OCI-LY1 (cell line): ENCODE measurements at regions not wholly inside any gene's neighbourhood (a gene's known extent, or its start where the extent isn't known, plus 50 kb on each side); places are given as distances from the start of the nearest gene placed in this dataset.

ENCODE experiments used
- H2AFZ ChIP-seq: fragments of 200-600 bp; sonication (generic), shearing (Covaris generic); 2 replicates; pipeline ENCODE4 v1.6.0; 2014; ENCODE audit warnings: antibody characterized with exemption, mild to moderate bottlenecking, low read length
- H3F3A ChIP-seq: fragments of 200-600 bp; sonication (generic), shearing (Covaris generic); 2 replicates; pipeline ENCODE4 v1.6.0; 2014; ENCODE audit warnings: mild to moderate bottlenecking, antibody characterized with exemption, low read length, moderate library complexity; ENCODE audit not compliant: insufficient read depth
- H3K27ac ChIP-seq: fragments of 200-600 bp; sonication (generic); 2 replicates; pipeline ENCODE4 v1.5.1; 2014; ENCODE audit warnings: low read length, mixed run types, mild to moderate bottlenecking, low read depth; ENCODE audit not compliant: poor library complexity, severe bottlenecking
- H3K27me3 ChIP-seq: fragments of 200-600 bp; sonication (generic); 2 replicates; pipeline ENCODE4 v1.6.0; 2014; ENCODE audit warnings: antibody characterized with exemption, mild to moderate bottlenecking, low read length, moderate library complexity; ENCODE audit not compliant: insufficient read depth
- H3K36me3 ChIP-seq: fragments of 200-600 bp; sonication (generic); 2 replicates; pipeline ENCODE4 v1.6.1; 2014; ENCODE audit warnings: mild to moderate bottlenecking, antibody characterized with exemption, low read length, moderate library complexity, mixed read lengths; ENCODE audit not compliant: insufficient read depth
- H3K4me1 ChIP-seq: fragments of 200-600 bp; sonication (generic); 2 replicates; pipeline ENCODE4 v1.5.1; 2014; ENCODE audit warnings: mild to moderate bottlenecking, low read length, moderate library complexity; ENCODE audit not compliant: insufficient read depth, severe bottlenecking
- H3K4me2 ChIP-seq: fragments of 200-600 bp; sonication (generic), shearing (Covaris generic); 2 replicates; pipeline ENCODE4 v1.6.1; 2014; ENCODE audit warnings: low read length
- H3K4me3 ChIP-seq: fragments of 200-600 bp; sonication (generic); 2 replicates; pipeline ENCODE4 v1.5.1; 2014; ENCODE audit warnings: low read length, low read depth, mild to moderate bottlenecking, mixed read lengths; ENCODE audit not compliant: poor library complexity, severe bottlenecking
- H3K79me2 ChIP-seq: fragments of 200-600 bp; shearing (Covaris generic); 2 replicates; pipeline ENCODE4 v1.6.1; 2016; ENCODE audit warnings: mixed run types, low read length, mixed read lengths; ENCODE audit not compliant: insufficient read depth
- H3K9ac ChIP-seq: fragments of 200-600 bp; sonication (generic), shearing (Covaris generic); 2 replicates; pipeline ENCODE4 v1.6.1; 2014; ENCODE audit warnings: mild to moderate bottlenecking, low read length, mixed read lengths
- H3K9me2 ChIP-seq: fragments of 200-600 bp; sonication (generic), shearing (Covaris generic); 2 replicates; pipeline ENCODE4 v1.6.1; 2014; ENCODE audit warnings: low read depth, mild to moderate bottlenecking, low read length, mixed read lengths
- H3K9me3 ChIP-seq: fragments of 200-600 bp; shearing (Covaris generic); 2 replicates; pipeline ENCODE4 v1.6.1; 2014; ENCODE audit warnings: low read length, mixed read lengths
- H4K20me1 ChIP-seq: fragments of 200-600 bp; sonication (generic), shearing (Covaris generic); 2 replicates; pipeline ENCODE4 v1.6.0; 2016; ENCODE audit warnings: mild to moderate bottlenecking, low read length; ENCODE audit not compliant: insufficient read depth
- EZH2 ChIP-seq: fragments of 200-600 bp; sonication (generic), shearing (Covaris generic); IDR thresholded peaks from 2 replicates; pipeline ENCODE4 v1.8.0; 2017; ENCODE audit warnings: borderline replicate concordance, mixed run types, mild to moderate bottlenecking, antibody characterized with exemption, low read length, moderate library complexity, mixed read lengths
- TF ChIP-seq, protein P1 (sequence below): fragments of 200-600 bp; sonication (generic), shearing (Covaris generic); IDR thresholded peaks from 2 replicates; pipeline ENCODE4 v1.5.1; 2017; ENCODE audit warnings: mild to moderate bottlenecking, antibody characterized with exemption, low read length, moderate library complexity, mixed read lengths

DNA sequence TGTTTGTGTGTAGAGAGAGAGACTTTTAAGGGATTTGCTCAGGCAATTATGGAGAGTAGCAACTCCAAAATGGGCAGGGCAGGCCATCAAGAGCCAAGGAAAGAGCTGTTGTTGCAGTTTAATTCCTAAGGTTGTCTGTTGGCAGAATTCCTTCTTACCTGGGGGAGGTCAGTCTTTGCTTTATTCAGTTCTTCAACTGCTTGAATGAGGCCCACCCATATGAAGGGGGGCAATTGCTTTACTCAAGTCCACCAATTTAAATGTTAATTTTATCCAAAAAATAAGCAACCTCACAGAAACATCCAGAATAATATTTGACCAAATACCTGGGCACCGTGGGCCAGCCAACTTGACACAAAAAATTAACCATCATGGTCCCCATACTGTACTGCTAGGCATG lies 137.7 kb upstream of the KLHL25 start:
- Histone ChIP-seq H3K4me1 (peaks cover 70% of the 10 kb centered on the region), H3K27ac (no peak overlapping the region), H3K9ac (no peak overlapping the region), H3K4me3 (no peak overlapping the region), H3K79me2 (no peaks in the 10 kb centered on the region), H2AFZ (no peak overlapping the region), H3K4me2 (no peak overlapping the region), H3K9me3 (no peaks in the 10 kb centered on the region), H4K20me1 (no peaks in the 10 kb centered on the region), H3F3A (no peaks in the 10 kb centered on the region), H3K36me3 (no peaks in the 10 kb centered on the region; the same call in 1 of the 2 replicates), H3K9me2 (no peaks in the 10 kb centered on the region), H3K27me3 (no peaks in the 10 kb centered on the region)
- TF ChIP-seq EZH2, result no peak
- TF ChIP-seq, protein P1, sequence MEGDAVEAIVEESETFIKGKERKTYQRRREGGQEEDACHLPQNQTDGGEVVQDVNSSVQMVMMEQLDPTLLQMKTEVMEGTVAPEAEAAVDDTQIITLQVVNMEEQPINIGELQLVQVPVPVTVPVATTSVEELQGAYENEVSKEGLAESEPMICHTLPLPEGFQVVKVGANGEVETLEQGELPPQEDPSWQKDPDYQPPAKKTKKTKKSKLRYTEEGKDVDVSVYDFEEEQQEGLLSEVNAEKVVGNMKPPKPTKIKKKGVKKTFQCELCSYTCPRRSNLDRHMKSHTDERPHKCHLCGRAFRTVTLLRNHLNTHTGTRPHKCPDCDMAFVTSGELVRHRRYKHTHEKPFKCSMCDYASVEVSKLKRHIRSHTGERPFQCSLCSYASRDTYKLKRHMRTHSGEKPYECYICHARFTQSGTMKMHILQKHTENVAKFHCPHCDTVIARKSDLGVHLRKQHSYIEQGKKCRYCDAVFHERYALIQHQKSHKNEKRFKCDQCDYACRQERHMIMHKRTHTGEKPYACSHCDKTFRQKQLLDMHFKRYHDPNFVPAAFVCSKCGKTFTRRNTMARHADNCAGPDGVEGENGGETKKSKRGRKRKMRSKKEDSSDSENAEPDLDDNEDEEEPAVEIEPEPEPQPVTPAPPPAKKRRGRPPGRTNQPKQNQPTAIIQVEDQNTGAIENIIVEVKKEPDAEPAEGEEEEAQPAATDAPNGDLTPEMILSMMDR, result no peak

DNA sequence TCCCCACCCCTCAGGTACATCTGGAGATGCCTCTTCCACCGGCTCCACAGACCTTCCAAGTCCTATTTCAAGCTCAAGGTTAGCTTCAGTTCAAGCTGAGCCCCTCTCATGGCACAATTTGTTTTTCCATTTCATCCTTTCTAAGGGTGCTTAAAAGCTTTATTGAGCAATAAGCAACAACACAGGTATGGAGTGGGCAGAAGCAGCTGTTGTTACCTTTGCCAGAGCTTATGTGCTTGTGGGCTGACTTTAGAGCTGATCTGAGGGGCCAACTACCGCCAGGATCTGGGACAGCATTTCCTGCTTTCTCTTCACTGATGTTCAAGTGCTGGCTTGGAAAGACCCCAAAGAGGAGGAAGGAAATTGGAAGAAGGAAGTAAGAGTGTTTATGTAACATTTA lies 140.0 kb upstream of the KLHL25 start:
- no peak overlapping the region for H3K4me3 ChIP-seq

DNA sequence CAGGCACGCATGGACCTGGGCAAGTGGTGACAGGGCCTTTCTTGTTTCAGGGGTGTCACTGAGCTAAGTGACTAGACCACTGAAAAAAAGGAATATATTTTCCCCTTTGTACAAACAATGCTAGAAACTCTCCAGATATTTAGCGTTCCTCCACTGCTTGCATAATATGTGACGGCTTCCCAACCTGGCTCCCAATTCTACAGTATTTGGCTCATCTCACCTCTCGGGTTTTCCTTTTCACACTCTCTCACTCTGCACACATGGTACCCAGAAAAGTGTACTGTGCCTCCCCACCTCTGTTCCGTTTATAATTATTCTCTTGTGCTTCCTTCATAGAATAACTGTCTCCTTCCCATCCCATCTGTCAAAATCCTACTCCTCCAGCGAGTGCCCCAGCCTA lies 140.5 kb upstream of the KLHL25 start:
- no peak overlapping the region for H2AFZ ChIP-seq
- H3K27ac ChIP-seq, result peak overlapping the region; percentile 64
- no peak for TF ChIP-seq EZH2
- TF ChIP-seq, protein P1, result no peak
- H3K9me2 ChIP-seq, result no peaks in the 10 kb centered on the region
- no peak overlapping the region for H3K4me3 ChIP-seq
- no peaks in the 10 kb centered on the region for H3F3A ChIP-seq
- H4K20me1 ChIP-seq, result no peaks in the 10 kb centered on the region
- no peaks in the 10 kb centered on the region for H3K9me3 ChIP-seq
- H3K9ac ChIP-seq, result no peak overlapping the region
- no peaks in the 10 kb centered on the region for H3K36me3 ChIP-seq
- no peaks in the 10 kb centered on the region for H3K79me2 ChIP-seq
- H3K27me3 ChIP-seq, result no peaks in the 10 kb centered on the region
- peaks cover 74% of the 10 kb centered on the region for H3K4me1 ChIP-seq
- H3K4me2 ChIP-seq, result no peak overlapping the region

More for the DNA sequence above, 140.0 kb upstream of the KLHL25 start:
- H3K79me2 ChIP-seq, result no peaks in the 10 kb centered on the region
- H3K27ac ChIP-seq, result peak overlapping the region; percentile 64
- no peaks in the 10 kb centered on the region for H4K20me1 ChIP-seq
- H3K9ac ChIP-seq, result no peak overlapping the region
- no peak for TF ChIP-seq EZH2
- TF ChIP-seq, protein P1, result no peak
- H3K27me3 ChIP-seq, result no peaks in the 10 kb centered on the region
- no peaks in the 10 kb centered on the region for H3K9me2 ChIP-seq
- H2AFZ ChIP-seq, result no peak overlapping the region
- no peaks in the 10 kb centered on the region for H3F3A ChIP-seq
- H3K4me1 ChIP-seq, result peaks cover 74% of the 10 kb centered on the region
- no peaks in the 10 kb centered on the region for H3K9me3 ChIP-seq
- H3K4me2 ChIP-seq, result no peak overlapping the region
- no peaks in the 10 kb centered on the region for H3K36me3 ChIP-seq
